ENCODE measurements at regions not wholly inside any gene's neighbourhood (a gene's known extent, or its start where the extent isn't known, plus 50 kb on each side); places are given as distances from the start of the nearest gene placed in this dataset.

- Histone ChIP-seq H3K4me1 (ENCODE audit: insufficient read depth) (no peaks in the 10 kb centered on the region), H3K36me3 (ENCODE audit: insufficient read depth) (no peaks in the 10 kb centered on the region), H3K4me3 (ENCODE audit: low read depth, low read length) (no peak overlapping the region), H3K27ac (ENCODE audit: low read depth) (no peak overlapping the region)
- WGBS: 45% methylated on average over 2 of the region's 2 CpGs
- no peak for DNase-seq (ENCODE audit: extremely low spot score)
These were observed 210.3 kb upstream of the SUCLG2 start for GRCh38 chr3:67864587-67865183.

GRCh38 chr3:67863869-67864268, 209.5 kb upstream of the SUCLG2 start:
- WGBS: 71% methylated on average over 4 of the region's 4 CpGs
- Histone ChIP-seq H3K36me3 (ENCODE audit: insufficient read depth) (no peaks in the 10 kb centered on the region), H3K4me1 (ENCODE audit: insufficient read depth) (no peaks in the 10 kb centered on the region), H3K27ac (ENCODE audit: low read depth) (no peak overlapping the region), H3K4me3 (ENCODE audit: low read depth, low read length) (no peak overlapping the region)
- DNase-seq (ENCODE audit: extremely low spot score): no peak

- 94% methylated on average over 3 of the region's 3 CpGs for WGBS
- no peak overlapping the region for H3K4me3 ChIP-seq (ENCODE audit: low read depth, low read length)
- DNase-seq (ENCODE audit: extremely low spot score): no peak
- H3K36me3 ChIP-seq (ENCODE audit: insufficient read depth): no peaks in the 10 kb centered on the region
- no peak overlapping the region for H3K27ac ChIP-seq (ENCODE audit: low read depth)
- H3K4me1 ChIP-seq (ENCODE audit: insufficient read depth): no peaks in the 10 kb centered on the region
These were observed 206.0 kb upstream of the SUCLG2 start for GRCh38 chr3:67860429-67860828.

DNA sequence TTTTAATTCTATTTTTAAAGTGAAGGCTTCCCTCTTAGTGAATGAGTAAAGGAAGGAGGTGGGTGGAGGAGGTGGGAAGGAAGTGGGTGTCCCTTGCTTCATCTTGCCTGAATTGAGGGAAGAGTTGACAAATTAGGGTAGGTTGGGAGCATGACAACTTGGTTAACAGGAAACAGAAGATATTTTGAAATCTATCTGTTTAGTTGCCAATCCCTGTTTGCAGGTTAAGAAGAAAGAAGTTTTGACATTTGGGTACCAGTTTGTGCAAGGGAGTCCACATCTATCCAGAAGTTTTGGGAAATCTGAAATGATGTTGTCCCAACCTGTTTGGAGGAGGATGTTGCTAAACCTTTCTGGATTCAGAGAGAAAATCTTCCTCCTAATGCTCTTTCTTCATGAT, 204.1 kb upstream of the SUCLG2 start:
- no peaks in the 10 kb centered on the region for H3K36me3 ChIP-seq (ENCODE audit: insufficient read depth)
- DNase-seq (ENCODE audit: extremely low spot score): no peak
- no peak overlapping the region for H3K4me3 ChIP-seq (ENCODE audit: low read depth, low read length)
- H3K27ac ChIP-seq (ENCODE audit: low read depth): no peak overlapping the region
- no peaks in the 10 kb centered on the region for H3K4me1 ChIP-seq (ENCODE audit: insufficient read depth)

- no peaks in the 10 kb centered on the region for H3K36me3 ChIP-seq (ENCODE audit: insufficient read depth)
- no peak overlapping the region for H3K27ac ChIP-seq (ENCODE audit: low read depth)
- no peaks in the 10 kb centered on the region for H3K4me1 ChIP-seq (ENCODE audit: insufficient read depth)
- DNase-seq (ENCODE audit: extremely low spot score): no peak
- H3K4me3 ChIP-seq (ENCODE audit: low read depth, low read length): no peak overlapping the region
- 92% methylated on average over 7 of the region's 7 CpGs for WGBS
These were observed 202.3 kb upstream of the SUCLG2 start for GRCh38 chr3:67856718-67857117.

DNA sequence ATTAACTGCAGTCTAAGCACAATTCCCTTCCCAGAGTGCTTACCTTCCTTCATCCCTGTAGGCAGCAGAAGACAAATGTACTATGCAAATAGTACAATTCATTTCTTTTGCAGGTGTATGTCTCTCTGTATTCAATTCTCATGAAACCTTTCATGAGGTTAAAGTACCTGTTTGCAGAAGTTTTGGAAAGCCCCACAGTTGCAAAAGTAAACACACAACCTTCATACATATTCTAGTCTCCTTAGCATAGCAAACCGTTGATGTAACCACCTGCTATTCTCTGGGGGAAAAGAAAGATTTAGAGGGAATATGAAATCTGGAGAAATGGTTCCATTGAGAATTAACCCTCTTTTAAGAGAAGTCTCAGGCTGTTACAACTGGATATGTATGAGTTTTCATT, 200.3 kb upstream of the SUCLG2 start:
- Histone ChIP-seq H3K4me3 (ENCODE audit: low read depth, low read length) (no peak overlapping the region), H3K4me1 (ENCODE audit: insufficient read depth) (no peaks in the 10 kb centered on the region), H3K36me3 (ENCODE audit: insufficient read depth) (no peaks in the 10 kb centered on the region), H3K27ac (ENCODE audit: low read depth) (no peak overlapping the region)
- no peak for DNase-seq (ENCODE audit: extremely low spot score)
- WGBS: 87% methylated on average over 1 of the region's 1 CpG

DNA sequence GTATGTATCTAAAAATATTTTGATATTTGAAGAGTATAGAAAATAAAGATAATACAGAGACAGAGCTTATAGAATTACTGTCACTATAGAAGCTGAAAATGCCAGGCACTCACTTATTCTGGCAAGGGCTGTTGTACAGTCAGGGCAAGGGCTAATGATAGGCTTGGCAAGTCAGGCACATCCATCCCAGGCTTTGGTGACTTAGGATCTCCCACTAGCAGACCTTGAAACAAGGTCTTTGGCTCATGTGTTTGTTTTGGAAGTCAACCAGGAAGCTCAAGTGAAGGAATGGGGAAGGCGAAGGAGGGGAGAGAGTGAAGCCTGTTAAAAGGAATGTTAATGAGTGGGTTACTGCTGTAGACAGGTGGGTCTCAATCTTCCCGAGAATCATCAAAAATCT, 199.1 kb upstream of the SUCLG2 start:
- no peaks in the 10 kb centered on the region for H3K36me3 ChIP-seq (ENCODE audit: insufficient read depth)
- H3K27ac ChIP-seq (ENCODE audit: low read depth): no peak overlapping the region
- H3K4me3 ChIP-seq (ENCODE audit: low read depth, low read length): no peak overlapping the region
- 88% methylated on average over 2 of the region's 2 CpGs for WGBS
- no peak for DNase-seq (ENCODE audit: extremely low spot score)
- H3K4me1 ChIP-seq (ENCODE audit: insufficient read depth): no peaks in the 10 kb centered on the region

DNA sequence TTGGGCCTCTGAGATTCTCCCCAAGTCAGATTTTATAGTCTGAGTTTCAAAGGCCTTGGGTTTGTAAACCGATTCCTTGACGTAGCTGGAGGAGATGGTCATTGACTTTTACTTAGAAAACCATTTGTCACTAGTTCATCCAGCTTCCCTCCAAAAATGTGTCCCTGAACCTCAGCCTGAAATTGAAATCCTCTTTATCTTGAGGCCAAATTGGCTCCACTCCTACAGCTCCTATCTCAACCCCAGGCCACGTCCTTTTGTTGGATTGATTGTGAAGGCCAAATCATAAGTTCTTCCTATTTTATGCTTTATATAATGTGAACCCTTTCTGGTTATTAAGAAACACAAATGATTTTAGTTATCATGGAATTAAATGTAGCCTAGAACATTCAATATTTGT, 193.9 kb upstream of the SUCLG2 start:
- Histone ChIP-seq H3K27ac (ENCODE audit: low read depth) (no peak overlapping the region), H3K4me3 (ENCODE audit: low read depth, low read length) (no peak overlapping the region), H3K4me1 (ENCODE audit: insufficient read depth) (no peaks in the 10 kb centered on the region), H3K36me3 (ENCODE audit: insufficient read depth) (no peaks in the 10 kb centered on the region)
- DNase-seq (ENCODE audit: extremely low spot score): no peak
- 82% methylated on average over 3 of the region's 3 CpGs for WGBS

DNA sequence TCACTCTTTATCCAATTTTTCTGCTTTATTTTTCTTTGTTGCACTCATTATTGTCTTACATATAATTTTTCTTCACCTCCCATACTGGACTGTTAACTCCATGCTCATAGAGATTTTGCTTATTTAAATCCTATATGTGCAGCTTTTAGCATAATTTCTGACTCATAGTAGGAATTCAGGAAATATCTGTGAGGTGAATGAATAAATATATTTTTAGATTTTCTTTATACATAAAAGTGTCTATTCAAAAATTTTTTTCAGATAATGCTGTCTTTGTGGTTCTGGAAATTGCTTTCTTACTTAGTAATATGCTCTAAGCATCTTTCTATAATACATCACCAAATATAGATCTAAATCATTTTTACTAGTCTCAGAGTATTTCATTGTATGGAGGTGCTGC, 191.8 kb upstream of the SUCLG2 start:
- Histone ChIP-seq H3K27ac (ENCODE audit: low read depth) (no peak overlapping the region), H3K36me3 (ENCODE audit: insufficient read depth) (no peaks in the 10 kb centered on the region), H3K4me1 (ENCODE audit: insufficient read depth) (no peaks in the 10 kb centered on the region), H3K4me3 (ENCODE audit: low read depth, low read length) (no peak overlapping the region)
- no peak for DNase-seq (ENCODE audit: extremely low spot score)

- Histone ChIP-seq H3K27ac (ENCODE audit: low read depth) (no peak overlapping the region), H3K4me3 (ENCODE audit: low read depth, low read length) (no peak overlapping the region), H3K36me3 (ENCODE audit: insufficient read depth) (no peaks in the 10 kb centered on the region), H3K4me1 (ENCODE audit: insufficient read depth) (no peaks in the 10 kb centered on the region)
- DNase-seq (ENCODE audit: extremely low spot score): no peak
- 71% methylated on average over 1 of the region's 1 CpG for WGBS
These were observed 178.4 kb upstream of the SUCLG2 start for GRCh38 chr3:67832817-67833216.

DNA sequence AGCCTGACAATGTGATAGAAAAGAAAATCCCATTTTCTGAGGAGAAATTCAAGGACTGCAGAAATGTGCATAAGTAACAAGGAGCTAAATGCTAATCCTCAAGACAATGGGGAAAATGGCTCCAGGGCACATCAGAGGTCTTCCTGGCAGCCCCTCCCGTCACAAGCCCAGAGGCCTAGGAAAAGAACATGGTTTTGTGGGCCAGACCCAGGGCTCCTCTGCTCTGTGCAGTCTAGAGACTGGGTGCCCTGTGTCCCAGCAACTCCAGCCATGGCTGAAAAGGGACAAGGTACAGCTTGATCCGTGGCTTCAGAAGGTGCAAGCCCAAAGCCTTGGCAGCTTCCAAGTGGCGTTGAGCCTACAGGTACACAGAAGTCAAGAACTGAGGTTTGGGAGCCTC, 176.8 kb upstream of the SUCLG2 start:
- H3K36me3 ChIP-seq (ENCODE audit: insufficient read depth): no peaks in the 10 kb centered on the region
- no peaks in the 10 kb centered on the region for H3K4me1 ChIP-seq (ENCODE audit: insufficient read depth)
- 90% methylated on average over 3 of the region's 3 CpGs for WGBS
- H3K27ac ChIP-seq (ENCODE audit: low read depth): no peak overlapping the region
- H3K4me3 ChIP-seq (ENCODE audit: low read depth, low read length): no peak overlapping the region
- no peak for DNase-seq (ENCODE audit: extremely low spot score)

- no peak overlapping the region for H3K4me3 ChIP-seq (ENCODE audit: low read depth, low read length)
- 88% methylated on average over 1 of the region's 1 CpG for WGBS
- DNase-seq (ENCODE audit: extremely low spot score): no peak
- no peaks in the 10 kb centered on the region for H3K36me3 ChIP-seq (ENCODE audit: insufficient read depth)
- no peak overlapping the region for H3K27ac ChIP-seq (ENCODE audit: low read depth)
- H3K4me1 ChIP-seq (ENCODE audit: insufficient read depth): no peaks in the 10 kb centered on the region
These were observed 174.1 kb upstream of the SUCLG2 start for GRCh38 chr3:67828486-67829010.

DNA sequence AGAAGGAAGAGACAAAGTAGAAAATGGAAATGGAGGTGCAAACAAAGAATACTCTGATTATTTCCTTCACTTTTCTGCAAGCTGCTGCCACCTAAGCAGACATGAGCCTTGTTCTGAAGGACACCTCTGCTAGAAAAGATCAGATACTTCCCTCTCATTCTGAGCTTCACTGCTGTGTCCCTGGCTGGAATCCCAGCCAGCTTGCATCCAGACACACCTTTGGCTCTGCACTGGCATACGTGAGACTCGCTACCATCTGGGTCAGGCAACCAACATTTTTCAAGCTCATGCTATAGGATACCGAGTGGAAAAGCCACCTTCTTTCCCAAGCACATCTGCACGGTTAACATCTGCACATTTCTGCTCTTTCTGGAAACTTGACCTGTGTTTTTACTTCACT, 166.7 kb upstream of the SUCLG2 start:
- Histone ChIP-seq H3K27ac (ENCODE audit: low read depth) (no peak overlapping the region), H3K4me1 (ENCODE audit: insufficient read depth) (no peaks in the 10 kb centered on the region), H3K4me3 (ENCODE audit: low read depth, low read length) (no peak overlapping the region), H3K36me3 (ENCODE audit: insufficient read depth) (no peaks in the 10 kb centered on the region)
- WGBS: 78% methylated on average over 4 of the region's 4 CpGs
- no peak for DNase-seq (ENCODE audit: extremely low spot score)

DNA sequence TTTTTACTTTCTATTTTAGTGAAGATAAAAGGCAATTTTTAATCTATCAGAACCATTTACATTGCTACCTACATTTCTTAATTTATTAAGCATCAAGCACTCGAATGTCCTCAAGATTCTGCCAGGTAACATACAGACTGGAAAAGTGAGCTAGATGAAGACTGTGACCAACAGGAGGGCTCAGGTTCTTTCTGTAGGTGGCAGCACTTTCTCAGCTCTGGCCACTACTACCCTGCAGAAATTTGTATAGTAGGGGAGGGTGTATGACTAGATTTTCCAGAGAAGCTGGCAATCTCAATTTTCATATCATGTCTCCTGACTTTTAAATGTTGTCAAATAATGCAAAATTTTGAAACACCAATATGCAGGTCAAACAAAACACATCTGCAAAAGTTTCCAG, 165.0 kb upstream of the SUCLG2 start:
- Histone ChIP-seq H3K27ac (ENCODE audit: low read depth) (no peak overlapping the region), H3K4me1 (ENCODE audit: insufficient read depth) (no peaks in the 10 kb centered on the region), H3K36me3 (ENCODE audit: insufficient read depth) (no peaks in the 10 kb centered on the region), H3K4me3 (ENCODE audit: low read depth, low read length) (no peak overlapping the region)
- WGBS: 54% methylated on average over 1 of the region's 1 CpG
- DNase-seq (ENCODE audit: extremely low spot score): no peak

GRCh38 chr3:67809370-67809935, 155.0 kb upstream of the SUCLG2 start:
- Histone ChIP-seq H3K4me3 (ENCODE audit: low read depth, low read length) (no peak overlapping the region), H3K36me3 (ENCODE audit: insufficient read depth) (no peaks in the 10 kb centered on the region), H3K4me1 (ENCODE audit: insufficient read depth) (no peaks in the 10 kb centered on the region), H3K27ac (ENCODE audit: low read depth) (no peak overlapping the region)
- 82% methylated on average over 4 of the region's 4 CpGs for WGBS
- DNase-seq (ENCODE audit: extremely low spot score): no peak
